Umbilical cord (tissue), 1 donor: ENCODE measurements at regions not wholly inside any gene's neighbourhood (a gene's known extent, or its start where the extent isn't known, plus 50 kb on each side); places are given as distances from the start of the nearest gene placed in this dataset.
"Not testable (repeated sequence)": the region's sequence is repeated elsewhere in the genome, so short reads cannot be mapped to it uniquely, and the experiment has no call there.

Source experiments
- DNase-seq: peaks from one replicate; pipeline ENCODE4 v3.0.0-alpha.2; 2015; ENCODE audit warnings: low spot score

- DNase-seq, result no peak
Observed at GRCh38 chr14:21915826-21916225, 242.2 kb upstream of the OR4E1 start.

GRCh38 chr14:21913759-21914158 lies 240.1 kb upstream of the OR4E1 start:
- DNase-seq, result peak; percentile 69

- no peak for DNase-seq
Observed at GRCh38 chr14:21912367-21912766, 238.7 kb upstream of the OR4E1 start.

GRCh38 chr14:21911877-21912276 lies 238.3 kb upstream of the OR4E1 start:
- no peak for DNase-seq

GRCh38 chr14:21910260-21910659 lies 236.6 kb upstream of the OR4E1 start:
- DNase-seq, result no peak

GRCh38 chr14:21902561-21903181 lies 229.1 kb upstream of the OR4E1 start:
- no peak for DNase-seq

- DNase-seq, result not testable (repeated sequence)
Observed at GRCh38 chr14:21894898-21895194, 221.2 kb upstream of the OR4E1 start.

GRCh38 chr14:21894003-21894897 lies 220.6 kb upstream of the OR4E1 start:
- DNase-seq, result no peak

GRCh38 chr14:21891921-21892320 lies 218.3 kb upstream of the OR4E1 start:
- no peak for DNase-seq

- no peak for DNase-seq
Observed at GRCh38 chr14:21884995-21885394, 211.4 kb upstream of the OR4E1 start.

GRCh38 chr14:21882226-21882625 lies 208.6 kb upstream of the OR4E1 start:
- DNase-seq, result no peak

GRCh38 chr14:21880918-21881317 lies 207.3 kb upstream of the OR4E1 start:
- no peak for DNase-seq

- no peak for DNase-seq
Observed at GRCh38 chr14:21875791-21876190, 202.2 kb upstream of the OR4E1 start.

GRCh38 chr14:21874946-21875345 lies 201.3 kb upstream of the OR4E1 start:
- no peak for DNase-seq

- DNase-seq, result no peak
Observed at GRCh38 chr14:21874167-21874566, 200.5 kb upstream of the OR4E1 start.

GRCh38 chr14:21868442-21869046 lies 194.9 kb upstream of the OR4E1 start:
- DNase-seq, result peak; percentile 23

- DNase-seq, result no peak
Observed at GRCh38 chr14:21867541-21867940, 193.9 kb upstream of the OR4E1 start.

- no peak for DNase-seq
Observed at GRCh38 chr14:21866479-21866878, 192.9 kb upstream of the OR4E1 start.

GRCh38 chr14:21863289-21863688 lies 189.7 kb upstream of the OR4E1 start:
- DNase-seq, result no peak

- DNase-seq, result no peak
Observed at GRCh38 chr14:21861153-21861552, 187.5 kb upstream of the OR4E1 start.

- DNase-seq, result no peak
Observed at GRCh38 chr14:21860172-21860571, 186.6 kb upstream of the OR4E1 start.

GRCh38 chr14:21852775-21853174 lies 179.2 kb upstream of the OR4E1 start:
- DNase-seq, result no peak
